Posterior vena cava (tissue), 2 donors: ENCODE measurements at regions not wholly inside any gene's neighbourhood (a gene's known extent, or its start where the extent isn't known, plus 50 kb on each side); places are given as distances from the start of the nearest gene placed in this dataset.

Source experiments
- DNase-seq: peaks from one replicate; pipeline ENCODE4 v3.0.0-alpha.2; 2020; ENCODE audit warnings: low spot score
- intact Hi-C, 2 donors: fragments of 100-400 bp; cut with DNase I; formaldehyde crosslinking; loops; one replicate each; pipeline versions ENCODE4 v1.14.1 to v1.14.2; 2022 to 2023
- donor health status: DM: yes; HTN: yes; CAD: no.
- donor health status: DM: yes; HTN: yes; CAD: no.

GRCh38 chr1:14544319-14544718, 54.2 kb upstream of the KAZN start:
- intact Hi-C loops, result no loop called here
- DNase-seq, result no peak

GRCh38 chr1:14545422-14546025, 53.0 kb upstream of the KAZN start:
- no peak for DNase-seq

GRCh38 chr1:14546416-14546815, 52.1 kb upstream of the KAZN start:
- DNase-seq, result no peak
- intact Hi-C loops, result loop anchor here in 1 of 2 donors (5.0 kb wide), 1 partner anchor 59 kb away; no protein-coding TSS in a partner anchor

More at GRCh38 chr1:14545422-14546025, 53.0 kb upstream of the KAZN start:
- intact Hi-C loops, result loop anchor here in 1 of 2 donors (5.0 kb wide), 1 partner anchor 58 kb away; no protein-coding TSS in a partner anchor
